ENCODE measurements at regions not wholly inside any gene's neighbourhood (a gene's known extent, or its start where the extent isn't known, plus 50 kb on each side); places are given as distances from the start of the nearest gene placed in this dataset.

DNA sequence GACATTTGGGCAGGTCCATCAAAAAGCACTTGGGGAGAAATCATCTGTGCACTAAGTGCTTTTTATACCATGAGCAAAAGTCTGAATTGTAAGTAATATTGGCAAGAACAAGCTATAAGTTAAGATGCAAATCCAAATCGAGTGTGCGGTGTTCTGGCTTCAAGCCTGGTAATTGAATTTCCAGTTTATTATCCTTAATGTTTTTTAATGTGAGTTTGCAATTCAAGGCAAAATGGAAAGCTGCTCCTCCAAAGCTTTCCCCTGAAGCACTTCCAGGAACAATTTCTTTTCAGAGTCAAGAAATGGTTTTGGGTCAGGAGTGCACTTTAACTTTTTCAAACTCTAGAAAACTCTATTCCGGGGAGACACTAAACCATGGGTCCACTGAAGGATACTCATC is 445.7 kb downstream of the TOX3 start:
- no peak for DNase-seq

DNA sequence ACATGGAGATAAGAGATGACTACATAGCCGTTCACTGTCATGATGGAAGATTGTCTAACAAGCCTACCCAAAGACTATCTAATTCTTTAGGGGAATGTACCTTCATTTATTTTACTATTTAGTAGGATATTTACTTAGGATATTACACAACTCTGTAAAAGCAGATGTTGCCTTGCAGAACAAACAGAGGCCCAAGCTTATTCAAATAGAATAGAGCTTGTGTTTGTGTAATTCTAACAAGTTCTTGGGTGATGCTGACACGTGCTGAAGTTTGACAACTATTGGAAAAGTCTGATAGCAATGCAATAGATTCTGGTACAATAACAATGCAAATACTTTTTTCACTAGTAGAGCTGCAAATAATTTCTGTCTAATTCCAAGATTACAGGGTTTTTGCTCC is 447.6 kb downstream of the TOX3 start:
- no peak for DNase-seq

GRCh38 chr16:52095471-52095870 is 451.5 kb downstream of the TOX3 start:
- no peak for DNase-seq

- no peak for DNase-seq
Observed at GRCh38 chr16:52092126-52092525, 454.8 kb downstream of the TOX3 start.

GRCh38 chr16:52090080-52090479 is 456.9 kb downstream of the TOX3 start:
- DNase-seq = no peak

- no peak for DNase-seq
Observed at GRCh38 chr16:52089476-52089875, 457.5 kb downstream of the TOX3 start.

DNA sequence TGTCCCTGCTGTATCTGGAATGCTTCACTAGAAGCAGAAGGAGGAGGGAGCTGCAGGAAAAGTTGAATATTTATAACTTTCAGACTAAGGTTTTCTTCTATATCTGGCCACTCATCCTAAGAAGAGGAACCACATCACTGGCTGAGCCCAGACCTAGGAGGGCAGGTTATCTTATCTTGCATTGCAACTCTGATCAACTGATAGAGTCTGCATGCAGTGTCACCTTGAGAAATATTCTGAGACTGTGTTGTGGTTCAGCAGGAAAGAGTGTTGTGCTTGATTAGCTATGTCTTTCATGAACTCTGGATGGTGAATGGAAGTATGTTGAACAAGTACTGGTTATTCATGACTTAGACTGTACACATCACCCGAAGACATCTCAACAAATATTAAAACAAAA is 460.0 kb downstream of the TOX3 start:
- DNase-seq = no peak

DNA sequence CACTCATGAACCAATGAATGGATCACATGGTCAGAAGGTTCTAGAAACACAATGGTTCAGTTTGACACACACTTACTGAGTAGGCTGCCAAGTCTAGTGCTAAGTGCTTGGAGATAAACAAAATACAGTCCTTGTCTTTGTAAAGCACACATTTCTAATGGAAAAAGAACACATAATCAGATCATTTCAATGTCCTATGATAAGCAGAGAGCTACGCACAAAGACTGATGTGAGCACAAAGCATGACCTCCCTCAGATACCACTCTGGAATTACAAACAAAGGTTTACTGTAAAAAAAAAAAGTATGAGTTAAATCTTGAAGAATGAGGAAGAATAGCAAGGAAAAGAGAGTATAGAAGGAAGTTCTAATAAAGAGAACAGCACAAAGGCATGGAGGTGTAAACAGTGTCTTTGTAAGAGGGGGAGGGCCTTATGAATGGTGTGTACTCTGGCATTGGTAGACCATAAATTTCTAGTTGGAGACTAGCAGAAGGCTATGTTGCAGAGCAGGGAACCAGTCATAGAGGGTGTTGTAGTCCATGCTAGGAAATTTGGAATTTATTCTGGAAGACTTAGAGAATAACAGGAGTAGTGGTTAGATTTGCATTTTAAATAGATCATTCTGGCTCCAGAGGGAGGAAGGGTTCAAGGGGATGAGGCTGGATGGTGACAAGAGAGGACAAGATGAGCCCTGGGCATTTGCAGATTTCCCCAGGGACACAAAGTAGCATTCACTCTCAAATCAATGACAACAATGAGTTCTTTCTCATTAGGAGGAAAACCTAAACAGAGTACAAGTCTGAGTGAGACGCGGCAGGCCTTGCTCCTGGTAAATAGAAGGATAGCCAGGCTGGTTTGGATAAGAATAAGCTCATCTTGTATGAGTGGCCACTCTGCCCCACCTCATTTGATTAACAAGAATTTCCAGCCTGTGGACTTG is 468.0 kb downstream of the TOX3 start:
- DNase-seq = no peak

GRCh38 chr16:52077607-52078006 is 469.3 kb downstream of the TOX3 start:
- no peak for DNase-seq

- DNase-seq = no peak
Observed at GRCh38 chr16:52076801-52077201, 470.1 kb downstream of the TOX3 start.

DNA sequence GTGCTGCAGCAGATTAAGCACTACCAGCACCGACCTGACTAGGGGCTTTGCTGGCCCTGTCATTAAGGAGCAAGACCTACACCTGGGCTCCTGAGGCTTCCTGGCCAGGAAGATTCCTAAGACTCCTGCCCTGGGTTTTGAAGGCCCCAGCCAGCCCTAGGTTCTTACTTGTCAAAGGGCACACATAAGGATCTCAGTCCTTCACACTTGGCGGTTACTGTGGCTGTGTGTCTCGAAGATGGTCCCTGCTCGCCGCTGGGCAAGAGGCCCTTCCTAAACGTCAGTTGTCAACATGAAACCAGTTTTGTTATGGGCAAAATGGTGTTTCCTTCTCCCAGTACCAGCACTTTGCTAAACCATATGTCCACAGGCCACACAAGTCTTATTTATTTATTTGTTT is 470.6 kb downstream of the TOX3 start:
- DNase-seq = no peak

DNA sequence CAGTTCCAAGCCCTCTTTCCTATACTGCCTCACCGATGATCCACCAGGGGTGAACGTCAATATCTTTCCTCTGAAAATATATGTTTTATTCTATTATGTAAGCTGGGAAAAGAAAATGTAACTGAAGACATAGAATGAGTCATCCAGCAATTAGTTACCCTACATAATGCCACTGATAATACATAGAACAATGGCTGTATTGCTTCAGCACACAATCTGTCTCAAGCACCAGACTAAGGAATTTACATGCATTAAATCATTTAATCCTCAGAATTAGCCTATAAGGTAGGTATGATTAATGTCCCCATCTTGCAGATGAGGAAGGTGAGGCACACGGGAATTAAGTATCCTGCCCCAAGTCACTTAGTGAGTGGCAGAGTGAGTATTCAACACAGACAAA is 472.8 kb downstream of the TOX3 start:
- DNase-seq = no peak

DNA sequence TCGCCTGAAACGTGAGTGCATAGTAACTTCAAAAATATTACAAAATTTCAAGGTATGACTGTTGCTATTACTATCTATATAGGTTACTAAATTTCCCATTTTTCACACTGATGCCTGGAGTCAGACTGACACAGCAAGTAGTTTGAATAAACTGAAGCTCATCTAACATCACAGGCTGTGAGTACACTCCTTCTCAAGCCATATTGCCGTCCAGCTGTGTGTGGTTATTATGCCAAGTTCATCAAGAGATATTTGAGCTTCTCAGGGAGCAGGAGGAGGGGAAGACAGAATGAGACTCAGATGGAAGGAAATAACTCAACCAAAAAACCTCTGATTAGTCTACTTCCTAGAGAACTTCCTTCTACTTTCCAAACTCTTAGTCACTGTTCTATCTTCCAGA is 473.9 kb downstream of the TOX3 start:
- DNase-seq = no peak

GRCh38 chr16:52071101-52071500 is 475.8 kb downstream of the TOX3 start:
- no peak for DNase-seq

GRCh38 chr16:52070341-52071057 is 476.4 kb downstream of the TOX3 start:
- DNase-seq = no peak

- DNase-seq = peak; percentile 10
Observed at GRCh38 chr16:52069866-52070265, 477.1 kb downstream of the TOX3 start.

DNA sequence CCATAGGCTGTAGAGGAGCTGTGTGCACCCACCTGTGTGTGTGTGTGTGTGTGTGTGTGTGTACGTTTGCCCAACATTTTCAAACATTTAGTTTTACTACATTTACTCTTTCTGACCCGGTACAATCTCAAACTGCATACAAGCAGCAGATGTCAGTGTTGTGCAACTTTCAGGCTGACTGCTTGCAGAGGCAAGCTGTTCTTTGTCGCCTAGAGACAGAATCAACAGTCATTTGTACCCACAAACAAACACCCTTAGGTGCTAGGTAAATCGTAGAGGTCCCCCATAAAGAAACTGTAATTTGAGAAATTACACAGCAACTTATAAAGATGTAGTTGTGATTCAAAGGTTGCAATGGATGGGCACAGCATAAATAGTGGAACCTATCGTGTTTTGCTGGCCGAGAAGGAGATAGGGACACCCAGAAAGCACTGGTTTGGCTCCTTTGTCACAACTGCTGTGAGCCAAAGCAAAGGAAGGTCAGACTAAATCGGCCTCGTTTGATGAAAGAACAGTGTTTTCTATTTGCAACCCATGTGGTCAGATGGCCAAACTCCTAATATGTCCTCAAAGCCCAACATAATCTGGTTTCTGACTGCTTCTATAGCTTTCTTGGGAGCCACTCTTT is 478.4 kb downstream of the TOX3 start:
- peak; percentile 8 for DNase-seq

- no peak for DNase-seq
Observed at GRCh38 chr16:52066962-52067361, 480.0 kb downstream of the TOX3 start.

DNA sequence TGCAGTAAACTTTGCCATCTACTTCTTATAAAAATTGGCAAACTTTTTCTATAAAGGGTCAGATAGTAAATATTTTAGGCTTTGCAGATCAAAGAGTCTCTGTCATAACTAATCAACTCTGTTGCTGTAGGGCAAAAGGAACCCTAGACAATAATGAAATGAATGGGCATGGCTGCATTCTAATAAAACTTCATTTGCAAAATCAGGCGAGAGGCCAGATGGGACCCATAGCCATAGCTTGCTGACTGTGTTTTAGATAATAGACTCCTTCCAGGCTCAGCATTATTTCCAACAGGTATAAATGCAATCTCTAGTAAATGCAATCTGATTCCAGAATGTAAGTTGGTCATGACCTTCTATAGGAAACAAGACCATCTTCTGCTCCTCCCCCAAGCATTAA is 490.7 kb downstream of the TOX3 start:
- no peak for DNase-seq

GRCh38 chr16:52055381-52055780 is 491.6 kb downstream of the TOX3 start:
- no peak for DNase-seq

DNA sequence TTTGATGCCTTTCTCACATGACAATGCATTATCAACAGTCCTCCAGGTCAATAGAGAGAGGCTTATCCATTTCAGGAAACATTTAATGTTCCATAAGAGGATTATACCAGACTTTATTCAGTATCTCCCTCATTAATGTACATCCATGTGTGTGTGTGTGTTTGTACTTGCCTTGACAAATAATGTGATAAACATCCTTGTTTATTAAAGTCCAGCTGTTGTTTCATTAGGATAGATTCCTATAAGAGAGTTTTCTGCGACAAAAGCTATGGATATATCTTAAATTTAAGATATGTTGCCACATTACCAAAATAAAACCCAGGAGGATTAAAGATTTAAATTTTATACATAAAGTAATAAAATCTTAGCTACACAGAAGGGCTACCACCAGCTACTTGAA is 492.6 kb downstream of the TOX3 start:
- no peak for DNase-seq

DNA sequence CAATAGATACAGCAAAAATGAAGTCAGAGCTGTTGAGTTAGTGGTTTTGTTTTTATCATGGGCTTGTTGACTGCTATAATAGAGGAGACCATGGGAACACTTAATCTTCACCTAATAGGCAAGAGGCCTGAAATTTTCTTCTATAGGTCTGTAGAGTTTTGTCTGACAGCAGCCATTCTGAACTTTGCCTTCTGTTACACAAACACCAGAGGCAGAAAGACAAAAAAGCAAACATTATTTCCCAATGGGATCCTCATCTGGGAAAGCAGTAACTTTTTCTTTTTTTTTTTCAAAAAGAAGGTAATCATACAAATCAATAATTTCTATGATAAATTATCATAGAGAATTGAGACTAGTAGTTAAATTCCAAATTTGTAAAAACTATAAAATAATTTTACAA is 494.1 kb downstream of the TOX3 start:
- DNase-seq = no peak

GRCh38 chr16:52051414-52052172 is 495.4 kb downstream of the TOX3 start:
- DNase-seq = no peak
